NB4 (cell line): ENCODE measurements at regions not wholly inside any gene's neighbourhood (a gene's known extent, or its start where the extent isn't known, plus 50 kb on each side); places are given as distances from the start of the nearest gene placed in this dataset.

ENCODE experiments used
- CTCF ChIP-seq: IDR thresholded peaks from one replicate; pipeline ENCODE4 v1.5.1; 2012; ENCODE audit warnings: low read depth, low read length
- MAX ChIP-seq: IDR thresholded peaks from 2 replicates; pipeline ENCODE4 v1.6.1; 2011; ENCODE audit warnings: low read depth, low read length
- MYC ChIP-seq: IDR thresholded peaks from 2 replicates; pipeline ENCODE4 v1.6.1; 2011; ENCODE audit warnings: low read depth, low read length
- POLR2A ChIP-seq: IDR thresholded peaks from 2 replicates; pipeline ENCODE4 v1.6.1; 2011; ENCODE audit warnings: mild to moderate bottlenecking; ENCODE audit not compliant: insufficient read length; ENCODE audit errors: extremely low read depth

- TF ChIP-seq CTCF (no peak), MAX (no peak), POLR2A (no peak), MYC (no peak)
Measured at GRCh38 chr6:78379982-78380381, 487.4 kb upstream of the IRAK1BP1 start.
